ENCODE measurements at regions not wholly inside any gene's neighbourhood (a gene's known extent, or its start where the extent isn't known, plus 50 kb on each side); places are given as distances from the start of the nearest gene placed in this dataset.
A peak's percentile ranks its signal among the peaks of the same experiment; 100 is the strongest.

- H3K23ac ChIP-seq (ENCODE audit: low read depth, low read length, poor library complexity), result no peak overlapping the region
- no peak overlapping the region for H2BK5ac ChIP-seq (ENCODE audit: low read length)
- H3K4ac ChIP-seq (ENCODE audit: low read length), result no peak overlapping the region
- H3K4me2 ChIP-seq (ENCODE audit: insufficient read depth, low read length, poor library complexity, severe bottlenecking), result no peak overlapping the region
- no peaks in the 10 kb centered on the region for H3K9me3 ChIP-seq (replicated peaks in 1 of 2; ENCODE audit: control insufficient read depth in 2 of 2, insufficient read depth in 1 of 2, low read depth in 1 of 2, low read length in 2 of 2)
- no peak overlapping the region for H4K8ac ChIP-seq (ENCODE audit: low read depth, low read length)
- H3K27ac ChIP-seq (replicated peaks; ENCODE audit: low read length), result no peak overlapping the region
- no peak overlapping the region for H2BK120ac ChIP-seq (ENCODE audit: low read depth, low read length)
- no peak overlapping the region for H3K9ac ChIP-seq (ENCODE audit: low read depth, low read length, poor library complexity)
- peaks cover 0 to 11% of the 10 kb centered on the region in 2 donors for H3K4me1 ChIP-seq (ENCODE audit: control insufficient read depth in 2 of 2, insufficient read depth in 1 of 2, low read depth in 1 of 2, low read length in 2 of 2)
- H2BK15ac ChIP-seq (ENCODE audit: low read length), result no peak overlapping the region
- H2BK12ac ChIP-seq (ENCODE audit: low read length), result no peak overlapping the region
- no CpG with 5 or more reads among the region's 9 CpGs for WGBS, 2 donors (ENCODE audit: extremely low coverage in 2 of 2, insufficient read length in 2 of 2, insufficient replicate concordance in 1 of 2)
- H2AFZ ChIP-seq (ENCODE audit: low read length), result no peak overlapping the region
- H3K27me3 ChIP-seq (ENCODE audit: control insufficient read depth in 3 of 3, insufficient read depth in 3 of 3, low read depth in 1 of 3, low read length in 3 of 3), result peaks cover 0 to 3% (median 0%) of the 10 kb centered on the region in 3 experiments
- H4K91ac ChIP-seq (ENCODE audit: low read depth, low read length, poor library complexity), result no peak overlapping the region
- H3K14ac ChIP-seq (ENCODE audit: low read length), result no peak overlapping the region
- no peak overlapping the region for H3K4me3 ChIP-seq (ENCODE audit: low read length in 2 of 2)
- no peak for DNase-seq (ENCODE audit: low spot score)
- no peaks in the 10 kb centered on the region for H3K79me1 ChIP-seq (ENCODE audit: low read depth, low read length)
- H2AK5ac ChIP-seq (ENCODE audit: low read depth, low read length), result no peak overlapping the region
- no peaks in the 10 kb centered on the region for H3K36me3 ChIP-seq (replicated peaks in 1 of 2; ENCODE audit: control insufficient read depth in 2 of 2, insufficient read depth in 2 of 2, low read length in 2 of 2)
- H3K18ac ChIP-seq (ENCODE audit: low read length), result peak overlapping the region; percentile 39
Observed at GRCh38 chr12:128170181-128170580, 96.8 kb upstream of the TMEM132C start.

- H4K91ac ChIP-seq (ENCODE audit: low read depth, low read length, poor library complexity), result no peak overlapping the region
- no peak overlapping the region for H3K4me3 ChIP-seq (ENCODE audit: low read length in 2 of 2)
- no peak overlapping the region for H2BK120ac ChIP-seq (ENCODE audit: low read depth, low read length)
- no CpG with 5 or more reads among the region's 4 CpGs for WGBS, 2 donors (ENCODE audit: extremely low coverage in 2 of 2, insufficient read length in 2 of 2, insufficient replicate concordance in 1 of 2)
- no peak overlapping the region for H2BK12ac ChIP-seq (ENCODE audit: low read length)
- no peak overlapping the region for H3K4ac ChIP-seq (ENCODE audit: low read length)
- no peaks in the 10 kb centered on the region for H3K9me3 ChIP-seq (replicated peaks in 1 of 2; ENCODE audit: control insufficient read depth in 2 of 2, insufficient read depth in 1 of 2, low read depth in 1 of 2, low read length in 2 of 2)
- H2AK5ac ChIP-seq (ENCODE audit: low read depth, low read length), result no peak overlapping the region
- H4K8ac ChIP-seq (ENCODE audit: low read depth, low read length), result no peak overlapping the region
- no peaks in the 10 kb centered on the region for H3K27me3 ChIP-seq (ENCODE audit: control insufficient read depth in 3 of 3, insufficient read depth in 3 of 3, low read depth in 1 of 3, low read length in 3 of 3)
- H3K9ac ChIP-seq (ENCODE audit: low read depth, low read length, poor library complexity), result no peak overlapping the region
- no peaks in the 10 kb centered on the region for H3K79me1 ChIP-seq (ENCODE audit: low read depth, low read length)
- H2AFZ ChIP-seq (ENCODE audit: low read length), result no peak overlapping the region
- DNase-seq (ENCODE audit: low spot score), result no peak
- H2BK15ac ChIP-seq (ENCODE audit: low read length), result no peak overlapping the region
- no peak overlapping the region for H3K23ac ChIP-seq (ENCODE audit: low read depth, low read length, poor library complexity)
- no peaks in the 10 kb centered on the region for H3K4me1 ChIP-seq (ENCODE audit: control insufficient read depth in 2 of 2, insufficient read depth in 1 of 2, low read depth in 1 of 2, low read length in 2 of 2)
- no peak overlapping the region for H3K14ac ChIP-seq (ENCODE audit: low read length)
- H2BK5ac ChIP-seq (ENCODE audit: low read length), result no peak overlapping the region
- no peak overlapping the region for H3K4me2 ChIP-seq (ENCODE audit: insufficient read depth, low read length, poor library complexity, severe bottlenecking)
- H3K27ac ChIP-seq (replicated peaks; ENCODE audit: low read length), result no peak overlapping the region
- H3K18ac ChIP-seq (ENCODE audit: low read length), result no peak overlapping the region
- H3K36me3 ChIP-seq (replicated peaks in 1 of 2; ENCODE audit: control insufficient read depth in 2 of 2, insufficient read depth in 2 of 2, low read length in 2 of 2), result no peaks in the 10 kb centered on the region
Observed at GRCh38 chr12:128178565-128178964, 88.4 kb upstream of the TMEM132C start.

DNA sequence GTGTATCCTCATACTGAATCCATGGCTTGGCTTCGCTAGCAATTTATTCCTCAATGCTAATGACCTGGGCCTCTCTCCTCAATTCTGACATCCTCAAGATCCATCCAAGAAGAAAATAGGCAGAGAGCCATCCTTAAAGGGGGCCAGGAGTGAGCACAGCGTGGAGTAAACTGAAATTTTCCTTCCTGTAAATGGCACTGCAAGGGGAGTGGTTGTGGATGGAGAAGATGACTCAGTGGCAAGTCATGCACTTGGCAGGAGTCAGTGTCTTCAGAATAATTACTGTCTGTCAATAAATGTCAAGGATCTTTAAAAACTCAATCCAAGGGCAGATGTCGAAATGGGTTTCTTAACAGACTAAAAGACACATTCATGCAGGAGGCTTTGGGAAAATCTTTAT lies 88.0 kb upstream of the TMEM132C start:
- WGBS, 2 donors (ENCODE audit: extremely low coverage in 2 of 2, insufficient read length in 2 of 2, insufficient replicate concordance in 1 of 2), result no CpG with 5 or more reads among the region's 3 CpGs
- Histone ChIP-seq H3K36me3 (replicated peaks in 1 of 2; ENCODE audit: control insufficient read depth in 2 of 2, insufficient read depth in 2 of 2, low read length in 2 of 2) (no peaks in the 10 kb centered on the region), H2BK5ac (ENCODE audit: low read length) (no peak overlapping the region), H2AFZ (ENCODE audit: low read length) (no peak overlapping the region), H2BK120ac (ENCODE audit: low read depth, low read length) (no peak overlapping the region), H2BK15ac (ENCODE audit: low read length) (no peak overlapping the region), H3K14ac (ENCODE audit: low read length) (no peak overlapping the region), H2BK12ac (ENCODE audit: low read length) (no peak overlapping the region), H4K8ac (ENCODE audit: low read depth, low read length) (no peak overlapping the region), H3K9me3 (replicated peaks in 1 of 2; ENCODE audit: control insufficient read depth in 2 of 2, insufficient read depth in 1 of 2, low read depth in 1 of 2, low read length in 2 of 2) (no peaks in the 10 kb centered on the region), H2AK5ac (ENCODE audit: low read depth, low read length) (no peak overlapping the region), H3K9ac (ENCODE audit: low read depth, low read length, poor library complexity) (no peak overlapping the region), H3K27me3 (ENCODE audit: control insufficient read depth in 3 of 3, insufficient read depth in 3 of 3, low read depth in 1 of 3, low read length in 3 of 3) (no peaks in the 10 kb centered on the region), H3K79me1 (ENCODE audit: low read depth, low read length) (no peaks in the 10 kb centered on the region), H3K23ac (ENCODE audit: low read depth, low read length, poor library complexity) (no peak overlapping the region), H3K18ac (ENCODE audit: low read length) (no peak overlapping the region), H3K4ac (ENCODE audit: low read length) (no peak overlapping the region), H3K4me2 (ENCODE audit: insufficient read depth, low read length, poor library complexity, severe bottlenecking) (no peak overlapping the region), H3K4me1 (ENCODE audit: control insufficient read depth in 2 of 2, insufficient read depth in 1 of 2, low read depth in 1 of 2, low read length in 2 of 2) (no peaks in the 10 kb centered on the region), H3K27ac (replicated peaks; ENCODE audit: low read length) (no peak overlapping the region), H3K4me3 (ENCODE audit: low read length in 2 of 2) (no peak overlapping the region), H4K91ac (ENCODE audit: low read depth, low read length, poor library complexity) (no peak overlapping the region)
- no peak for DNase-seq (ENCODE audit: low spot score)

GRCh38 chr12:128180166-128180565 lies 86.8 kb upstream of the TMEM132C start:
- Histone ChIP-seq H2AFZ (ENCODE audit: low read length) (peak overlapping the region; percentile 27), H3K4me1 (ENCODE audit: control insufficient read depth in 2 of 2, insufficient read depth in 1 of 2, low read depth in 1 of 2, low read length in 2 of 2) (no peaks in the 10 kb centered on the region), H3K9ac (ENCODE audit: low read depth, low read length, poor library complexity) (no peak overlapping the region), H4K8ac (ENCODE audit: low read depth, low read length) (no peak overlapping the region), H3K4ac (ENCODE audit: low read length) (no peak overlapping the region), H3K27me3 (ENCODE audit: control insufficient read depth in 3 of 3, insufficient read depth in 3 of 3, low read depth in 1 of 3, low read length in 3 of 3) (no peaks in the 10 kb centered on the region), H4K91ac (ENCODE audit: low read depth, low read length, poor library complexity) (no peak overlapping the region), H2BK5ac (ENCODE audit: low read length) (no peak overlapping the region), H2BK12ac (ENCODE audit: low read length) (no peak overlapping the region), H3K23ac (ENCODE audit: low read depth, low read length, poor library complexity) (no peak overlapping the region), H3K27ac (replicated peaks; ENCODE audit: low read length) (no peak overlapping the region), H3K4me3 (ENCODE audit: low read length in 2 of 2) (no peak overlapping the region), H3K79me1 (ENCODE audit: low read depth, low read length) (no peaks in the 10 kb centered on the region), H3K14ac (ENCODE audit: low read length) (no peak overlapping the region), H3K18ac (ENCODE audit: low read length) (no peak overlapping the region), H2AK5ac (ENCODE audit: low read depth, low read length) (no peak overlapping the region), H3K36me3 (replicated peaks in 1 of 2; ENCODE audit: control insufficient read depth in 2 of 2, insufficient read depth in 2 of 2, low read length in 2 of 2) (no peaks in the 10 kb centered on the region), H3K9me3 (replicated peaks in 1 of 2; ENCODE audit: control insufficient read depth in 2 of 2, insufficient read depth in 1 of 2, low read depth in 1 of 2, low read length in 2 of 2) (no peaks in the 10 kb centered on the region), H3K4me2 (ENCODE audit: insufficient read depth, low read length, poor library complexity, severe bottlenecking) (no peak overlapping the region), H2BK120ac (ENCODE audit: low read depth, low read length) (no peak overlapping the region), H2BK15ac (ENCODE audit: low read length) (no peak overlapping the region)
- no CpG with 5 or more reads among the region's 1 CpG for WGBS, 2 donors (ENCODE audit: extremely low coverage in 2 of 2, insufficient read length in 2 of 2, insufficient replicate concordance in 1 of 2)
- DNase-seq (ENCODE audit: low spot score), result no peak
